Neural cell (in vitro differentiated cells): ENCODE measurements at regions not wholly inside any gene's neighbourhood (a gene's known extent, or its start where the extent isn't known, plus 50 kb on each side); places are given as distances from the start of the nearest gene placed in this dataset.

Experiments used
- EP300 ChIP-seq: fragments of 450-650 bp; conservative IDR thresholded peaks from 2 replicates; pipeline ENCODE4 v1.6.1; 2014; ENCODE audit warnings: antibody characterized with exemption, mild to moderate bottlenecking, moderate library complexity; ENCODE audit not compliant: poor library complexity, severe bottlenecking
- EZH2 ChIP-seq: fragments of 200-600, 300-800 bp; shearing (Covaris generic), sonication (generic); IDR thresholded peaks from 2 replicates; pipeline ENCODE4 v1.6.1; 2014; ENCODE audit warnings: antibody characterized with exemption, low read length, borderline replicate concordance, mild to moderate bottlenecking; ENCODE audit not compliant: insufficient read depth, poor library complexity, severe bottlenecking
- POLR2AphosphoS5 ChIP-seq: IDR thresholded peaks from 2 replicates; pipeline ENCODE4 v1.6.1; 2012
- RAD21 ChIP-seq: fragments of 450-650 bp; conservative IDR thresholded peaks from 2 replicates; pipeline ENCODE4 v1.6.1; 2014; ENCODE audit warnings: antibody characterized with exemption, mild to moderate bottlenecking, moderate library complexity
- SMC3 ChIP-seq: fragments of 450-650 bp; conservative IDR thresholded peaks from 2 replicates; pipeline ENCODE4 v1.6.1; 2014; ENCODE audit warnings: antibody characterized with exemption, mild to moderate bottlenecking, moderate library complexity; ENCODE audit not compliant: poor library complexity
- TAF1 ChIP-seq: IDR thresholded peaks from 2 replicates; pipeline ENCODE4 v1.6.1; 2012; ENCODE audit warnings: low read depth
- TF ChIP-seq, protein P1 (sequence below): fragments of 450-650 bp; IDR thresholded peaks from 2 replicates; pipeline ENCODE4 v1.5.1; 2014; ENCODE audit warnings: antibody characterized with exemption, mild to moderate bottlenecking, moderate library complexity; ENCODE audit not compliant: poor library complexity, severe bottlenecking
- TF ChIP-seq, protein P2 (sequence below): IDR thresholded peaks from 2 replicates; pipeline ENCODE4 v1.6.1; 2012; ENCODE audit warnings: borderline replicate concordance

DNA sequence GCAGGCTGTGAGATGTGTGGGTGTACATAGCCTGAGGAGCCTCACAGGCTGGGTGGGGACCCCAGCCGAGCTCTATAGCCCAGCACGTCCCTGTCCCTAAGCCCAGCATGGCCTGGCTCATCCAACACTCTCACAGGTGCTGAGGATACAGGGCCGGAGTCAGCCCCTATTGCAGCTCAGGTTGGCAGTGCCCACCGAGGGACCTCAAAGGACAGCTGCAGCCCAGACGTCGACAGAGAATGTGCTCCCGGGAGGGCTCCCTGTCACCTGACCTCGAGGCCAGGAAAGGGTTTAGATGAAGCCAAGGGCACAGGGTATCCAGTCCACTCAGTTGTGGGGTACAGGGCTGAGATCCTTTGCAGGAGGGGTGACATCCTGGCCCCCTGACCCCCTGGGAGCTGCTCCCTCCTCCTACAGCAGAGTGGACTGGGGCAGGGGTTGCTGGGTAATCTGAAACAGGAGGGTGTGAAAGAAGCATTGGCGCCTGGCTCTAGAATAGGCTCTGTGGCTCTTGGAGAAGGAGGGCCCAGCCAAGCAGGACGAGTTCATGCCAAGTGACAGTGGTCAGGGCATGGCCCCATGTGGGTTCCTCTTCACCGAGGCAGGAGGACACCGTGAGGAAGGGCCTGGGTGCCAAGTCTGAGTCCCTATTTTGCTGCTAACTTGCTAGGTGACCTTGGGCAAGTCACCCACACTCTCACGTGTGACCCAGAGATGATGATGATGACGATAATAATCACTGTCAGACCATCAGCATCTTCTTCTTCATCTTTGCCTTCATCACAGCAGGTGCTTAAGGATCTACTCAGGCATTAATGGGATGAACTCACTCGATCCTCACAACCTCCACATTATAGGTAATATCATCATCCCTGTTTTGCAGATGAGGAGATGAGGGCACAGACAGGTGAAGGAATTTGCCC lies 68.0 kb downstream of the RMI2 start:
- TF ChIP-seq TAF1: no peak
- no peak for TF ChIP-seq EZH2
- TF ChIP-seq, protein P1, sequence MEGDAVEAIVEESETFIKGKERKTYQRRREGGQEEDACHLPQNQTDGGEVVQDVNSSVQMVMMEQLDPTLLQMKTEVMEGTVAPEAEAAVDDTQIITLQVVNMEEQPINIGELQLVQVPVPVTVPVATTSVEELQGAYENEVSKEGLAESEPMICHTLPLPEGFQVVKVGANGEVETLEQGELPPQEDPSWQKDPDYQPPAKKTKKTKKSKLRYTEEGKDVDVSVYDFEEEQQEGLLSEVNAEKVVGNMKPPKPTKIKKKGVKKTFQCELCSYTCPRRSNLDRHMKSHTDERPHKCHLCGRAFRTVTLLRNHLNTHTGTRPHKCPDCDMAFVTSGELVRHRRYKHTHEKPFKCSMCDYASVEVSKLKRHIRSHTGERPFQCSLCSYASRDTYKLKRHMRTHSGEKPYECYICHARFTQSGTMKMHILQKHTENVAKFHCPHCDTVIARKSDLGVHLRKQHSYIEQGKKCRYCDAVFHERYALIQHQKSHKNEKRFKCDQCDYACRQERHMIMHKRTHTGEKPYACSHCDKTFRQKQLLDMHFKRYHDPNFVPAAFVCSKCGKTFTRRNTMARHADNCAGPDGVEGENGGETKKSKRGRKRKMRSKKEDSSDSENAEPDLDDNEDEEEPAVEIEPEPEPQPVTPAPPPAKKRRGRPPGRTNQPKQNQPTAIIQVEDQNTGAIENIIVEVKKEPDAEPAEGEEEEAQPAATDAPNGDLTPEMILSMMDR: no peak
- no peak for TF ChIP-seq POLR2AphosphoS5
- no peak for TF ChIP-seq RAD21
- no peak for TF ChIP-seq EP300
- TF ChIP-seq, protein P2, sequence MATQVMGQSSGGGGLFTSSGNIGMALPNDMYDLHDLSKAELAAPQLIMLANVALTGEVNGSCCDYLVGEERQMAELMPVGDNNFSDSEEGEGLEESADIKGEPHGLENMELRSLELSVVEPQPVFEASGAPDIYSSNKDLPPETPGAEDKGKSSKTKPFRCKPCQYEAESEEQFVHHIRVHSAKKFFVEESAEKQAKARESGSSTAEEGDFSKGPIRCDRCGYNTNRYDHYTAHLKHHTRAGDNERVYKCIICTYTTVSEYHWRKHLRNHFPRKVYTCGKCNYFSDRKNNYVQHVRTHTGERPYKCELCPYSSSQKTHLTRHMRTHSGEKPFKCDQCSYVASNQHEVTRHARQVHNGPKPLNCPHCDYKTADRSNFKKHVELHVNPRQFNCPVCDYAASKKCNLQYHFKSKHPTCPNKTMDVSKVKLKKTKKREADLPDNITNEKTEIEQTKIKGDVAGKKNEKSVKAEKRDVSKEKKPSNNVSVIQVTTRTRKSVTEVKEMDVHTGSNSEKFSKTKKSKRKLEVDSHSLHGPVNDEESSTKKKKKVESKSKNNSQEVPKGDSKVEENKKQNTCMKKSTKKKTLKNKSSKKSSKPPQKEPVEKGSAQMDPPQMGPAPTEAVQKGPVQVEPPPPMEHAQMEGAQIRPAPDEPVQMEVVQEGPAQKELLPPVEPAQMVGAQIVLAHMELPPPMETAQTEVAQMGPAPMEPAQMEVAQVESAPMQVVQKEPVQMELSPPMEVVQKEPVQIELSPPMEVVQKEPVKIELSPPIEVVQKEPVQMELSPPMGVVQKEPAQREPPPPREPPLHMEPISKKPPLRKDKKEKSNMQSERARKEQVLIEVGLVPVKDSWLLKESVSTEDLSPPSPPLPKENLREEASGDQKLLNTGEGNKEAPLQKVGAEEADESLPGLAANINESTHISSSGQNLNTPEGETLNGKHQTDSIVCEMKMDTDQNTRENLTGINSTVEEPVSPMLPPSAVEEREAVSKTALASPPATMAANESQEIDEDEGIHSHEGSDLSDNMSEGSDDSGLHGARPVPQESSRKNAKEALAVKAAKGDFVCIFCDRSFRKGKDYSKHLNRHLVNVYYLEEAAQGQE: no peak
- TF ChIP-seq SMC3: no peak
